ENCODE measurements at regions not wholly inside any gene's neighbourhood (a gene's known extent, or its start where the extent isn't known, plus 50 kb on each side); places are given as distances from the start of the nearest gene placed in this dataset.
"Not testable (repeated sequence)": the region's sequence is repeated elsewhere in the genome, so short reads cannot be mapped to it uniquely, and the experiment has no call there.

GRCh38 chr22:11253000-11253511, 4274.9 kb upstream of the OR11H1 start:
- no peak for DNase-seq (ENCODE audit: low read depth, low spot score)

GRCh38 chr22:11270981-11271380, 4257.0 kb upstream of the OR11H1 start:
- DNase-seq (ENCODE audit: low read depth, low spot score): not testable (repeated sequence)

- DNase-seq (ENCODE audit: low read depth, low spot score): not testable (repeated sequence)
These were observed 4242.7 kb upstream of the OR11H1 start for GRCh38 chr22:11285116-11285838.

- not testable (repeated sequence) for DNase-seq (ENCODE audit: low read depth, low spot score)
These were observed 4242.2 kb upstream of the OR11H1 start for GRCh38 chr22:11285839-11286205.

- not testable (repeated sequence) for DNase-seq (ENCODE audit: low read depth, low spot score)
These were observed 4239.5 kb upstream of the OR11H1 start for GRCh38 chr22:11288246-11289220.

- DNase-seq (ENCODE audit: low read depth, low spot score): not testable (repeated sequence)
These were observed 4229.7 kb upstream of the OR11H1 start for GRCh38 chr22:11298126-11298893.

- DNase-seq (ENCODE audit: low read depth, low spot score): not testable (repeated sequence)
These were observed 4225.6 kb upstream of the OR11H1 start for GRCh38 chr22:11302427-11302826.

GRCh38 chr22:11302904-11303303, 4225.1 kb upstream of the OR11H1 start:
- not testable (repeated sequence) for DNase-seq (ENCODE audit: low read depth, low spot score)

- not testable (repeated sequence) for DNase-seq (ENCODE audit: low read depth, low spot score)
These were observed 4222.8 kb upstream of the OR11H1 start for GRCh38 chr22:11305179-11305578.

- DNase-seq (ENCODE audit: low read depth, low spot score): not testable (repeated sequence)
These were observed 4221.0 kb upstream of the OR11H1 start for GRCh38 chr22:11306933-11307518.

GRCh38 chr22:11307998-11308397, 4220.0 kb upstream of the OR11H1 start:
- no peak for DNase-seq (ENCODE audit: low read depth, low spot score)

- DNase-seq (ENCODE audit: low read depth, low spot score): not testable (repeated sequence)
These were observed 4218.2 kb upstream of the OR11H1 start for GRCh38 chr22:11309777-11310176.

- not testable (repeated sequence) for DNase-seq (ENCODE audit: low read depth, low spot score)
These were observed 4217.3 kb upstream of the OR11H1 start for GRCh38 chr22:11310647-11311046.

GRCh38 chr22:11312640-11313039, 4215.4 kb upstream of the OR11H1 start:
- not testable (repeated sequence) for DNase-seq (ENCODE audit: low read depth, low spot score)

GRCh38 chr22:11313040-11313759, 4214.8 kb upstream of the OR11H1 start:
- DNase-seq (ENCODE audit: low read depth, low spot score): not testable (repeated sequence)

- DNase-seq (ENCODE audit: low read depth, low spot score): not testable (repeated sequence)
These were observed 4209.4 kb upstream of the OR11H1 start for GRCh38 chr22:11318633-11319032.

GRCh38 chr22:11324439-11325037, 4203.5 kb upstream of the OR11H1 start:
- DNase-seq (ENCODE audit: low read depth, low spot score): not testable (repeated sequence)

GRCh38 chr22:11325767-11326166, 4202.2 kb upstream of the OR11H1 start:
- no peak for DNase-seq (ENCODE audit: low read depth, low spot score)

- DNase-seq (ENCODE audit: low read depth, low spot score): not testable (repeated sequence)
These were observed 4186.5 kb upstream of the OR11H1 start for GRCh38 chr22:11341387-11342068.
